GM23248 (cell line): ENCODE measurements at regions not wholly inside any gene's neighbourhood (a gene's known extent, or its start where the extent isn't known, plus 50 kb on each side); places are given as distances from the start of the nearest gene placed in this dataset.
"Not testable (repeated sequence)": the region's sequence is repeated elsewhere in the genome, so short reads cannot be mapped to it uniquely, and the experiment has no call there.

Source experiments
- DNase-seq: peaks from one replicate; pipeline ENCODE4 v3.0.0-alpha.2; 2015
- H2AFZ ChIP-seq: fragments of 200-600 bp; sonication (generic); 2 replicates; pipeline ENCODE4 v1.6.1; 2016; ENCODE audit warnings: antibody characterized with exemption
- H3F3A ChIP-seq: fragments of 200-600 bp; sonication (generic); 2 replicates; pipeline ENCODE4 v1.6.1; 2016; ENCODE audit warnings: mild to moderate bottlenecking, antibody characterized with exemption, mixed run types; ENCODE audit not compliant: insufficient read depth
- H3K27ac ChIP-seq: fragments of 200-600 bp; sonication (generic); 2 replicates; pipeline ENCODE4 v1.5.1; 2016; ENCODE audit warnings: mild to moderate bottlenecking
- H3K27me3 ChIP-seq: fragments of 200-600 bp; sonication (generic); replicated peaks from 2 replicates; pipeline ENCODE4 v1.6.1; 2016; ENCODE audit warnings: mild to moderate bottlenecking; ENCODE audit not compliant: insufficient read depth
- H3K36me3 ChIP-seq: fragments of 200-600 bp; sonication (generic); 2 replicates; pipeline ENCODE4 v1.6.1; 2016; ENCODE audit warnings: low read depth, mild to moderate bottlenecking
- H3K4me1 ChIP-seq: fragments of 200-600 bp; sonication (generic); 2 replicates; pipeline ENCODE4 v1.6.1; 2016; ENCODE audit warnings: mild to moderate bottlenecking; ENCODE audit not compliant: insufficient read depth
- H3K4me2 ChIP-seq: fragments of 200-600 bp; sonication (generic); one replicate; pipeline ENCODE4 v1.6.1; 2016; ENCODE audit warnings: mild to moderate bottlenecking; ENCODE audit not compliant: unreplicated experiment
- H3K4me3 ChIP-seq: fragments of 200-600 bp; sonication (generic); 2 replicates; pipeline ENCODE4 v1.5.1; 2016; ENCODE audit warnings: mild to moderate bottlenecking
- H3K79me2 ChIP-seq: fragments of 200-600 bp; sonication (generic); 2 replicates; pipeline ENCODE4 v1.6.1; 2016; ENCODE audit warnings: mild to moderate bottlenecking; ENCODE audit not compliant: insufficient read depth
- H3K9ac ChIP-seq: fragments of 200-600 bp; sonication (generic); 2 replicates; pipeline ENCODE4 v1.6.1; 2016; ENCODE audit warnings: mild to moderate bottlenecking
- H3K9me2 ChIP-seq: fragments of 200-600 bp; sonication (generic); 2 replicates; pipeline ENCODE4 v1.6.1; 2016; ENCODE audit warnings: mixed run types, mild to moderate bottlenecking, moderate library complexity; ENCODE audit not compliant: insufficient read depth
- H3K9me3 ChIP-seq: fragments of 200-600 bp; sonication (generic); one replicate; pipeline ENCODE4 v1.6.1; 2017; ENCODE audit warnings: low read depth
- H4K20me1 ChIP-seq: fragments of 200-600 bp; sonication (generic); 2 replicates; pipeline ENCODE4 v1.6.0; 2016; ENCODE audit not compliant: insufficient read depth
- EZH2 ChIP-seq: fragments of 200-600 bp; sonication (generic); IDR thresholded peaks from 2 replicates; pipeline ENCODE4 v1.6.1; 2018; ENCODE audit warnings: antibody characterized with exemption, mild to moderate bottlenecking; ENCODE audit not compliant: insufficient read depth, poor library complexity, severe bottlenecking
- EZH2phosphoT487 ChIP-seq: fragments of 200-600 bp; sonication (generic); IDR thresholded peaks from 2 replicates; pipeline ENCODE4 v1.6.1; 2018; ENCODE audit warnings: antibody characterized with exemption, moderate library complexity, mild to moderate bottlenecking, low read depth; ENCODE audit not compliant: insufficient read depth
- WGBS, 2 experiments: methylation state at CpG; one replicate each; pipeline ENCODE4 v1.1.6; 2015 to 2017; ENCODE audit warnings: low lambda C conversion rate in 2 of 2, low coverage in 1 of 2; ENCODE audit errors: missing lambda C conversion rate in 2 of 2; 5-methylcytosine and 5-hydroxymethylcytosine counted together
- in situ Hi-C: fragments of 300-500 bp; cut with MboI; formaldehyde crosslinking; loops from 2 replicates; pipeline ENCODE4 v1.15.0; 2020

DNA sequence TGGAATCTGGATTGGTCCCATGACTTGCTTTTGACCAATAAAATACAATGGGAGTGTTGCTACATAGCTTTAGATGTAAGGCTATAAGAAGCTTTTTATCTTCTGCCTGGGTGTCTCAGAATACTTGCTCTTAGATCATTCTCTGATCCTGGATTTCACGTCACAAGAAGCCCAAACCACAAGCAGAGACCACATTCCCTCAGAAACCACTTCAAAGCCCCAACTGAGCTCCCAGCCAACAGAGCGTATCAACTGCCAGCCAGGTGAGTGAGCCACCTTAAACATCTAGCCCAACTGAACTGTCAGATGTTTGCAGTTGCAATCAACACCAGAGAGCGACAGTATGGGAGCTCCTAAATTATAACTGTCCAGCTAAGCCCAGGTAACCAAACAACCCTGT, 687.1 kb downstream of the TLE1 start:
- no peak overlapping the region for H3K4me3 ChIP-seq
- WGBS, 2 experiments = 47 to 51% methylated on average over 3 of the region's 3 CpGs
- no peaks in the 10 kb centered on the region for H3K9me3 ChIP-seq
- no peaks in the 10 kb centered on the region for H3F3A ChIP-seq
- TF ChIP-seq EZH2 (no peak), EZH2phosphoT487 (no peak)
- in situ Hi-C loops = no loop called here
- 0 out of 2 replicates have a peak, but pooled peaks cover 3% of the 10 kb centered on the region for H3K9me2 ChIP-seq
- no peaks in the 10 kb centered on the region for H3K79me2 ChIP-seq
- no peak overlapping the region for H3K9ac ChIP-seq
- H3K27me3 ChIP-seq = no peaks in the 10 kb centered on the region
- no peaks in the 10 kb centered on the region for H3K36me3 ChIP-seq
- DNase-seq = no peak
- H2AFZ ChIP-seq = no peak overlapping the region
- H3K27ac ChIP-seq = no peak overlapping the region
- H4K20me1 ChIP-seq = no peaks in the 10 kb centered on the region
- no peaks in the 10 kb centered on the region for H3K4me1 ChIP-seq
- no peak overlapping the region for H3K4me2 ChIP-seq

DNA sequence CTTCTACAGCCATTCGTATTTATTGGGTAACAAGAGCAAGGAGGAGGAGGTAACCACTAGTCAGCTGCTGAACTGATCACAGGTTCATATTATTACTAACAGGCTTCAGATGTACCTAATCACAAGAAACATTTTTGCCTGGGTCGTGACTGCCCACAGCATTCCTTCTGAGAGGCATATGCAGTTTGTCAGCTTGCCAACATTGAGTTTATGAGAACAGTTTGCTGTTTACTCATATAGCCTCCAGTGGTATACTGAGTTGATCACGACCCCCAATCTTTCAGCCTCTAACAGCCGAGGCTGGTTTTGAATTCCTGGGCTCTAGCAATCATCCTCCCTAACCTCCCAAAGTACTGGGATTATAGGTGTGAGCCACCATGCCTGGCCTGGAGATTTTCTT, 693.6 kb downstream of the TLE1 start:
- 19 to 28% methylated on average over 4 of the region's 4 CpGs for WGBS, 2 experiments
- Histone ChIP-seq H3K4me1 (no peaks in the 10 kb centered on the region), H3K79me2 (no peaks in the 10 kb centered on the region), H3K9me2 (no peaks in the 10 kb centered on the region), H3K27me3 (no peaks in the 10 kb centered on the region), H3K4me2 (no peak overlapping the region), H3K9me3 (no peaks in the 10 kb centered on the region), H3K9ac (no peak overlapping the region), H2AFZ (no peak overlapping the region), H4K20me1 (no peaks in the 10 kb centered on the region), H3F3A (no peaks in the 10 kb centered on the region), H3K4me3 (no peak overlapping the region), H3K27ac (no peak overlapping the region), H3K36me3 (no peaks in the 10 kb centered on the region)
- TF ChIP-seq EZH2phosphoT487 = no peak
- no peak for TF ChIP-seq EZH2
- in situ Hi-C loops = no loop called here
- peak; percentile 5 for DNase-seq

DNA sequence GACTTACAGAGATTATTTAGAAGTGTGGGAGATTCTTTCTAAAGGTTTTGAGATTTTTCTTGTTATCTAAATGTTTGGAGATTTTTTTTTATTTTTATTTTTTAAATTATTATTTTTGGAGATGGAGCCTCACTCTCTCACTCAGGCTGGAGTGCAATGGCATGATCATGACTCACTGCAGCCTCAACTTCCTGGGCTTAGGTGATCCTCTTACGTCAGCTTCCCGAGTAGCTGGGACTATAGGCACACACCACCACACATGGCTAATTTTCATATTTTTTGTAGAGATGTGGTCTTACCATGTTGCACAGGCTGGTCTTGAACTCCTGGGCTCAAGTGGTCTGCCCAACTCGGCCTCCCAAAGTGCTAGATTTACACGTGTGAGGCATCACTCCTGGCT, 694.5 kb downstream of the TLE1 start:
- in situ Hi-C loops = no loop called here
- peak; percentile 7 for DNase-seq

DNA sequence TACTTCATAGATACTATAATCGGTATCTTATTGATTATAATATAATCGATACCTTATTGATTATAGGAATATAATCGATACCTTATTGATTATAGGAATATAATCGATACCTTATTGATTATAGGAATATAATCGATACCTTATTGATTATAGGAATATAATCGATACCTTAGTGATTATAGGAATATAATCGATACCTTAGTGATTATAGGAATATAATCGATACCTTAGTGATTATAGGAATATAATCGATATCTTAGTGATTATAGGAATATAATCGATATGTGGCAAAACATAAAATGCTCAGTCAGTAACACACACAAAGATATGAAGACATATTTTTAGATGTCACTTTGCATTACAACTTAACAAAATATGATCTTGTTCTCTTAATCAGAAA, 703.8 kb downstream of the TLE1 start:
- in situ Hi-C loops, H3K27me3 ChIP-seq, H3K9me2 ChIP-seq, H3K27ac ChIP-seq, H3K4me2 ChIP-seq, H3K4me1 ChIP-seq, DNase-seq, H3K9me3 ChIP-seq, H3K36me3 ChIP-seq, H3K79me2 ChIP-seq, H4K20me1 ChIP-seq, H2AFZ ChIP-seq, H3F3A ChIP-seq, H3K9ac ChIP-seq, H3K4me3 ChIP-seq: not testable (repeated sequence)
- 59 to 60% methylated on average over 9 to 10 of the region's 10 CpGs for WGBS, 2 experiments

More for the DNA sequence above, 694.5 kb downstream of the TLE1 start:
- no peaks in the 10 kb centered on the region for H3K9me2 ChIP-seq
- H3K27ac ChIP-seq = no peak overlapping the region
- H3K9me3 ChIP-seq = no peaks in the 10 kb centered on the region
- no peaks in the 10 kb centered on the region for H3K4me1 ChIP-seq
- no peaks in the 10 kb centered on the region for H3K36me3 ChIP-seq
- H3K27me3 ChIP-seq = no peaks in the 10 kb centered on the region
- H3K4me3 ChIP-seq = no peak overlapping the region
- no peaks in the 10 kb centered on the region for H3K79me2 ChIP-seq
- no peak overlapping the region for H2AFZ ChIP-seq
- no peaks in the 10 kb centered on the region for H3F3A ChIP-seq
- H3K9ac ChIP-seq = no peak overlapping the region
- 46 to 54% methylated on average over 4 of the region's 4 CpGs for WGBS, 2 experiments
- H3K4me2 ChIP-seq = no peak overlapping the region
- H4K20me1 ChIP-seq = no peaks in the 10 kb centered on the region
- TF ChIP-seq EZH2phosphoT487 (no peak), EZH2 (no peak)

GRCh38 chr9:80976403-80976802, 712.9 kb downstream of the TLE1 start:
- H4K20me1 ChIP-seq = no peaks in the 10 kb centered on the region
- no peak overlapping the region for H3K27ac ChIP-seq
- H3K27me3 ChIP-seq = no peaks in the 10 kb centered on the region
- H3K4me1 ChIP-seq = no peaks in the 10 kb centered on the region
- no peaks in the 10 kb centered on the region for H3F3A ChIP-seq
- H3K4me2 ChIP-seq = no peak overlapping the region
- in situ Hi-C loops = no loop called here
- DNase-seq = no peak
- no peak overlapping the region for H3K4me3 ChIP-seq
- WGBS, 2 experiments = 57 to 58% methylated on average over 3 of the region's 3 CpGs
- no peak overlapping the region for H3K9ac ChIP-seq
- H3K9me2 ChIP-seq = no peaks in the 10 kb centered on the region
- H3K79me2 ChIP-seq = no peaks in the 10 kb centered on the region
- H2AFZ ChIP-seq = no peak overlapping the region
- no peaks in the 10 kb centered on the region for H3K9me3 ChIP-seq
- TF ChIP-seq EZH2 = no peak
- TF ChIP-seq EZH2phosphoT487 = no peak
- H3K36me3 ChIP-seq = no peaks in the 10 kb centered on the region

GRCh38 chr9:80970377-80970776, 719.0 kb downstream of the TLE1 start:
- H2AFZ ChIP-seq, H3K9ac ChIP-seq, in situ Hi-C loops, H3K36me3 ChIP-seq, H3K27ac ChIP-seq, H3K4me1 ChIP-seq, H3K9me3 ChIP-seq, H4K20me1 ChIP-seq, H3K4me3 ChIP-seq, H3K4me2 ChIP-seq, DNase-seq, H3K27me3 ChIP-seq, H3K9me2 ChIP-seq, H3F3A ChIP-seq, H3K79me2 ChIP-seq: not testable (repeated sequence)
- 25 to 28% methylated on average over 2 of the region's 2 CpGs for WGBS, 2 experiments
